Lung (tissue), 11 donors: ENCODE measurements at regions not wholly inside any gene's neighbourhood (a gene's known extent, or its start where the extent isn't known, plus 50 kb on each side); places are given as distances from the start of the nearest gene placed in this dataset.

Experiments
- ATAC-seq: fragments of 200-7000 bp; cut with Tn5 transposase; one replicate; pipeline ENCODE4 v1.9.1; 2020; ENCODE audit warnings: moderate number of reproducible peaks; ENCODE audit not compliant: insufficient read depth, low FRiP score
- DNase-seq, 3 donors: peaks; one replicate each; pipeline ENCODE4 v3.0.0-alpha.2; 2013 to 2017
- H3K27ac ChIP-seq, 2 donors: one replicate each; pipeline ENCODE4 v1.5.1; 2013; ENCODE audit warnings: mild to moderate bottlenecking in 2 of 2, moderate library complexity in 2 of 2, control low read depth in 1 of 2, inconsistent platforms in 1 of 2, low read depth in 1 of 2, low read length in 1 of 2
- H3K27me3 ChIP-seq, 3 donors: one replicate each; pipeline ENCODE4 v1.5.1; 2013; ENCODE audit warnings: low read length in 2 of 3; ENCODE audit not compliant: control insufficient read depth in 3 of 3, insufficient read depth in 3 of 3
- H3K36me3 ChIP-seq, 4 donors: one replicate each; pipeline ENCODE4 v1.5.1; 2013; ENCODE audit warnings: low read length in 4 of 4, mild to moderate bottlenecking in 1 of 4, moderate library complexity in 1 of 4; ENCODE audit not compliant: control insufficient read depth in 4 of 4, insufficient read depth in 4 of 4
- H3K4me1 ChIP-seq, 5 donors: one replicate each; pipeline ENCODE4 v1.5.1; 2013; ENCODE audit warnings: low read length in 5 of 5, mild to moderate bottlenecking in 2 of 5, moderate library complexity in 1 of 5; ENCODE audit not compliant: control insufficient read depth in 5 of 5, insufficient read depth in 5 of 5
- H3K4me3 ChIP-seq: one replicate; pipeline ENCODE4 v1.5.1; 2013; ENCODE audit warnings: mild to moderate bottlenecking, control low read depth, moderate library complexity
- H3K9ac ChIP-seq, 2 donors: one replicate each; pipeline ENCODE4 v1.5.1; 2013; ENCODE audit warnings: low read length in 2 of 2, control low read depth in 1 of 2; ENCODE audit not compliant: insufficient read depth in 1 of 2
- H3K9me3 ChIP-seq, 4 donors: one replicate each; pipeline ENCODE4 v1.5.1; 2013; ENCODE audit warnings: low read length in 3 of 4, mild to moderate bottlenecking in 1 of 4, moderate library complexity in 1 of 4; ENCODE audit not compliant: control insufficient read depth in 4 of 4, insufficient read depth in 3 of 4
- WGBS, 2 donors: extraction: QIAGEN DNeasy Blood & Tissue Kit; methylation state at CpG; one replicate each; pipeline ENCODE4 v1.1.7; 2013; 5-methylcytosine and 5-hydroxymethylcytosine counted together
- TF ChIP-seq, protein P1 (sequence below): IDR thresholded peaks from 2 replicates; pipeline ENCODE4 v1.5.1; 2012; ENCODE audit warnings: mild to moderate bottlenecking; ENCODE audit errors: control extremely low read depth, extremely low read depth
- donor health status: control.
- donor health status: control.
- donor health status: Bipolar disorder and iron deficiency.
- donor health status: healthy.
- donor health status: DM: yes; HTN: yes; CAD: no.

DNA sequence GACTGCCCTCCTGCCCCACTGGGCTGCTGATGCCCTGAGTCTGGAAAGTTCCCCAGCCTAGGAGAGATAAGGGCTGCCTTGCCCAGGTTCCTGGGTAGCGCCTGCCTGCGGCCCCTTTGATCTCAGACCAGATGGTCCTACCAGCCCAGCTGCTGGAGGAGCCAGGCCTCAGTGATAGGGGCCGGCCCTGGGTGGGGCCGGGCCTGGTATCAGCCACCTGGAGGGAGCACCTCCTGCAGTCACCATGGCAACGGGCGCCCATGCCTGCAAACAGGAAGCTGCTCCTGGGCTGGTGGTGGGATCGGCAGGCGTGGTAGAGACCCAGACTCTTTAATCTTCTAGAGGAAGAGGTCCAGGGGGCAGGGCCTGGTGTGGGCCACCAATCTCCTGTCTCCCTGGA, 119.7 kb upstream of the WNT4 start:
- Histone ChIP-seq H3K9me3 (no peaks in the 10 kb centered on the region), H3K27ac (no peak overlapping the region), H3K4me3 (no peak overlapping the region), H3K9ac (no peak overlapping the region), H3K27me3 (no peaks in the 10 kb centered on the region), H3K36me3 (no peaks in the 10 kb centered on the region), H3K4me1 (peaks cover 0 to 18% (median 13%) of the 10 kb centered on the region in 5 donors)
- 56 to 68% methylated on average over 8 of the region's 8 CpGs for WGBS, 2 donors
- ATAC-seq = no peak
- TF ChIP-seq, protein P1, sequence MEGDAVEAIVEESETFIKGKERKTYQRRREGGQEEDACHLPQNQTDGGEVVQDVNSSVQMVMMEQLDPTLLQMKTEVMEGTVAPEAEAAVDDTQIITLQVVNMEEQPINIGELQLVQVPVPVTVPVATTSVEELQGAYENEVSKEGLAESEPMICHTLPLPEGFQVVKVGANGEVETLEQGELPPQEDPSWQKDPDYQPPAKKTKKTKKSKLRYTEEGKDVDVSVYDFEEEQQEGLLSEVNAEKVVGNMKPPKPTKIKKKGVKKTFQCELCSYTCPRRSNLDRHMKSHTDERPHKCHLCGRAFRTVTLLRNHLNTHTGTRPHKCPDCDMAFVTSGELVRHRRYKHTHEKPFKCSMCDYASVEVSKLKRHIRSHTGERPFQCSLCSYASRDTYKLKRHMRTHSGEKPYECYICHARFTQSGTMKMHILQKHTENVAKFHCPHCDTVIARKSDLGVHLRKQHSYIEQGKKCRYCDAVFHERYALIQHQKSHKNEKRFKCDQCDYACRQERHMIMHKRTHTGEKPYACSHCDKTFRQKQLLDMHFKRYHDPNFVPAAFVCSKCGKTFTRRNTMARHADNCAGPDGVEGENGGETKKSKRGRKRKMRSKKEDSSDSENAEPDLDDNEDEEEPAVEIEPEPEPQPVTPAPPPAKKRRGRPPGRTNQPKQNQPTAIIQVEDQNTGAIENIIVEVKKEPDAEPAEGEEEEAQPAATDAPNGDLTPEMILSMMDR = no peak
- DNase-seq = no peak

DNA sequence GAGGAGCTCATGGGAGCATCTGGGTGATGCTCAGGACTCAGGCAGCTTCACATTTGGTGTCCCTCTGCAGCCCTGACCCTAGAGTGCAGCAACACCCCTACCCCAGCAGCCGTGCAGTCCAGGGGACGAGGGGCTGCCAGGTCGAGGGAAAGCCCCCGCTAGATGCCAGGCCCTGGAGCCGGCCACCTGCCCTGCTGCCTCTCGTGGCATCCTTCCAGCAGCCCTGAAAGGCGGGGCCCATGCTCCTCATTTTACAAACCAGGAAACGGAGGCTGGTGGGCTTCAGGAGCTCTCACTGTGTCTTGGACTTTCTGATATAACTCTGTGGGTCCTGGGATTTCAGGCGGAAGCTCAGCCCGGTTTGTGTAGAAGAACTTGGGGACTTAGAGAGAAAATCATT, 120.5 kb upstream of the WNT4 start:
- Histone ChIP-seq H3K9me3 (no peaks in the 10 kb centered on the region), H3K27me3 (no peaks in the 10 kb centered on the region), H3K4me1 (peaks cover 0 to 16% (median 12%) of the 10 kb centered on the region in 5 donors), H3K9ac (no peak overlapping the region), H3K4me3 (no peak overlapping the region), H3K36me3 (no peaks in the 10 kb centered on the region), H3K27ac (no peak overlapping the region)
- DNase-seq (no peak), ATAC-seq (no peak)
- 82 to 83% methylated on average over 10 of the region's 10 CpGs for WGBS, 2 donors
- TF ChIP-seq, protein P1 = no peak

DNA sequence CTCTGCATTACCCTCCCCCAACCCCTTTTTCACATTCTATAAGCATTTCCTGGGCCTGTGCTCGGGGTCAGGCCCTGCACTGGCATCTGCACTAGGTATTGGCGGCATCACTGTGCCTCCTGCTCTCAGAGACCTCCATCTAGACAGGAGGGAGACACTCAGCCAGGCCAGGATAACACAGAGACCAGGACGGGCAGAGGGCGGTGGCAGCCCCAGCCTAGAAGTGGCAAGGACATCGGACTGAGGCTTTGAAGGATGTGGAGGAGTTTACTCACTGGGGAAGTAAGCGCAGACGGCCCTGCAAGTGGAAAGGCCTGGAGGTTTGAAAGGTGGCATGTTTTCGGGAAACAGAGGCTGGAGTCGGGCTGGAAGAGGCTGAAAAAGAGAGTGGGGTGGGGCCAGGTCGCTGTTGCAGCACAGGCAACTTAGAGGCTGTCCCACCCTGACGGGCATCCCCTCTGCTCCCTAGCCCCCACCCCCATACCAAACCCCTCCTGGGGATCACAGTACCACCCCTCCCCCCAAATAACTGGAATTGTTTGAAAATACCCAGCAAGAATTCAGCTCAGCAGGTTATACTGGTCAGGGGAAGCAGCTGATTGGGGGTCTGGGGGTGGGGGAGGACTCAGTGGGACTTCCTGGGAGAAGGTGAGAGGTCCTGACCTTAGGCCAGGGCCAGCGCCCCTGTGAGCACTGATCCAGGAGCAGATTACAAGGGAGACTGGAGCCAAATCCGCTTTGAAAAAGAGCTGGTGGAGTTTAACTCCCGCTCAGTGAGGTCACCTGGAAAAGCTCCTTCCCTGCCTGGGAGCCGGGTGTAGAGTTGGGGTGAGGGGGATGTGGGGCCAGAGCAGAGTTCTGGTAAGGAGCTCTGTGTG, 121.8 kb upstream of the WNT4 start:
- Histone ChIP-seq H3K4me1 (peaks cover 0 to 5% (median 2%) of the 10 kb centered on the region in 5 donors), H3K9me3 (no peaks in the 10 kb centered on the region), H3K4me3 (no peak overlapping the region), H3K9ac (no peak overlapping the region), H3K27me3 (no peaks in the 10 kb centered on the region), H3K36me3 (no peaks in the 10 kb centered on the region), H3K27ac (no peak overlapping the region)
- no peak for ATAC-seq
- WGBS, 2 donors = 84 to 88% methylated on average over 15 of the region's 15 CpGs
- TF ChIP-seq, protein P1 = no peak
- no peak for DNase-seq
